Coronary artery (tissue), 2 donors: ENCODE measurements at regions not wholly inside any gene's neighbourhood (a gene's known extent, or its start where the extent isn't known, plus 50 kb on each side); places are given as distances from the start of the nearest gene placed in this dataset.

ENCODE experiments used
- DNase-seq: peaks from one replicate; pipeline ENCODE4 v3.0.0-alpha.2; 2017; ENCODE audit warnings: low spot score
- H3K27ac ChIP-seq, 2 donors: fragments of 200-600 bp; sonication (generic); one replicate each; pipeline ENCODE4 v1.5.1; 2016 to 2019
- H3K4me3 ChIP-seq: fragments of 200-600 bp; sonication (generic); 2 replicates; pipeline ENCODE4 v1.5.1; 2016; ENCODE audit warnings: mild to moderate bottlenecking, moderate library complexity
- CTCF ChIP-seq: fragments of 200-600 bp; sonication (generic); IDR thresholded peaks from one replicate; pipeline ENCODE4 v1.5.1; 2019; ENCODE audit warnings: antibody characterized with exemption

- no peak for TF ChIP-seq CTCF
- Histone ChIP-seq H3K27ac (no peak overlapping the region), H3K4me3 (no peak overlapping the region)
- no peak for DNase-seq
Observed at GRCh38 chr10:47146572-47146971, 153.4 kb upstream of the GDF10 start.

- no peak overlapping the region for H3K27ac ChIP-seq
- H3K4me3 ChIP-seq = no peak overlapping the region
- no peak for TF ChIP-seq CTCF
- DNase-seq = no peak
Observed at GRCh38 chr10:47147186-47147585, 152.8 kb upstream of the GDF10 start.

- Histone ChIP-seq H3K27ac (no peak overlapping the region), H3K4me3 (no peak overlapping the region)
- no peak for TF ChIP-seq CTCF
- no peak for DNase-seq
Observed at GRCh38 chr10:47150581-47150980, 149.4 kb upstream of the GDF10 start.

GRCh38 chr10:47151920-47152319 lies 148.1 kb upstream of the GDF10 start:
- Histone ChIP-seq H3K4me3 (no peak overlapping the region), H3K27ac (no peak overlapping the region)
- DNase-seq = no peak
- TF ChIP-seq CTCF = no peak

- Histone ChIP-seq H3K4me3 (no peak overlapping the region), H3K27ac (no peak overlapping the region)
- TF ChIP-seq CTCF = no peak
- no peak for DNase-seq
Observed at GRCh38 chr10:47152861-47153349, 147.1 kb upstream of the GDF10 start.

GRCh38 chr10:47154762-47155161 lies 145.2 kb upstream of the GDF10 start:
- Histone ChIP-seq H3K27ac (no peak overlapping the region), H3K4me3 (no peak overlapping the region)
- no peak for DNase-seq
- TF ChIP-seq CTCF = no peak

- no peak for TF ChIP-seq CTCF
Observed at GRCh38 chr10:47156873-47157272, 143.1 kb upstream of the GDF10 start.

More at GRCh38 chr10:47156873-47157272, 143.1 kb upstream of the GDF10 start:
- peak; percentile 22 for DNase-seq
- no peak overlapping the region for H3K27ac ChIP-seq
- no peak overlapping the region for H3K4me3 ChIP-seq
